ENCODE measurements at regions not wholly inside any gene's neighbourhood (a gene's known extent, or its start where the extent isn't known, plus 50 kb on each side); places are given as distances from the start of the nearest gene placed in this dataset.
"Not testable (repeated sequence)": the region's sequence is repeated elsewhere in the genome, so short reads cannot be mapped to it uniquely, and the experiment has no call there.

- intact Hi-C loops (cut with DNase I): no loop called here
- ATAC-seq: no peak
- no peak for DNase-seq (ENCODE audit: missing footprints)
Observed at GRCh38 chr2:239648607-239649006, 247.8 kb upstream of the HDAC4 start.

- no peak for ATAC-seq
- DNase-seq (ENCODE audit: missing footprints): no peak
- intact Hi-C loops (cut with DNase I): no loop called here
Observed at GRCh38 chr2:239647052-239647819, 246.4 kb upstream of the HDAC4 start.

- ATAC-seq (no peak), DNase-seq (ENCODE audit: missing footprints) (no peak)
- intact Hi-C loops (cut with DNase I): no loop called here
Observed at GRCh38 chr2:239646184-239646583, 245.4 kb upstream of the HDAC4 start.

GRCh38 chr2:239644594-239644993, 243.8 kb upstream of the HDAC4 start:
- DNase-seq (ENCODE audit: missing footprints); intact Hi-C loops (cut with DNase I); ATAC-seq: not testable (repeated sequence)

DNA sequence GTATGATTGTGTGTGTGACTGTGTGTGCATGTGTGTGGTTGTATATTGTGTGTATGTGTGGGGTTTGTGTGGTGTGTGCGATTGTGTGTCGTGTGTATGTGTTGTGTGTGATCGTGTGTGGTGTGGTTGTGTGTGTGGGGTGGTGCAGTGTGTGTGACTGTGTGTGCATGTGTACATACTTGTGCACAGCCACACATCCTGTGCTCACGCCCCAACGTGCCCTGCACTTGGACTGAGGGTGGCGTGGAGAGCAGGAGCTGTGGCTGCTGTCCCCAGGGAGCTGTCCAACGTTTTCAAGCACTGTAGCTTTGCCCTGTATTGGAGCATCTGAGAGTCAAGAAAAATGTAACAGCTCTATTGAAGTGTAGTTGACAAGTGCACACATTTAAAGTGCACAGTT, 243.2 kb upstream of the HDAC4 start:
- ATAC-seq (no peak), DNase-seq (ENCODE audit: missing footprints) (no peak)
- intact Hi-C loops (cut with DNase I): no loop called here

DNA sequence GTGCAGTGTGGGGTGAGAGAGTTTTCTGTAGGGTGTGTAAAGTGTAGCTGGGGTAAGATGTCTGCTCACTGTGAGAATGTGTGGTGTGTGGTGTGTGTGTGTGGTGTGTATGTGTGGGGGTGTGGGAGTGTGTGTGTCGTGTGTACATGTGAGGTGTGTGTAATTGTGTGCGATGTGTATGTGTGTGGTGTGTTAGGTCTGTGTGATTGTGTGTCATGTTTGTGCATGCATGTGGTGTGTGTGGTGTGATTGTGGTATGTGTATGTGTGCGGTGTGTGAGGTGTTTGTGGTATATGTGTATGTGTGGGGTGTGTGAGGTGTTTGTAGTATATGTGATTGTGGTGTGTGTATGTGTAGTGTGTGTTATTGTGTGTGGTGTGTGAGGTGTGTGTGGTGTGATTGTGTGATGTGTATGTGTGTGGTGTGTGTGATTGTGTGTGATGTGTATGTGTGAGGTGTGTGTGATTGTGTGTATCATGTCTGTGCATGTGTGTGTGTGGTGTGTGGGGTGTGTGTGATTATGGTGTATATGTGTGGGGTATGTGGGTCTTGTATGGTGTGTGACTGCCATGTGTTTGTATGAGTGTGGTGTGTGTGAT, 241.7 kb upstream of the HDAC4 start:
- intact Hi-C loops (cut with DNase I): no loop called here
- DNase-seq (ENCODE audit: missing footprints) (no peak), ATAC-seq (no peak)

DNA sequence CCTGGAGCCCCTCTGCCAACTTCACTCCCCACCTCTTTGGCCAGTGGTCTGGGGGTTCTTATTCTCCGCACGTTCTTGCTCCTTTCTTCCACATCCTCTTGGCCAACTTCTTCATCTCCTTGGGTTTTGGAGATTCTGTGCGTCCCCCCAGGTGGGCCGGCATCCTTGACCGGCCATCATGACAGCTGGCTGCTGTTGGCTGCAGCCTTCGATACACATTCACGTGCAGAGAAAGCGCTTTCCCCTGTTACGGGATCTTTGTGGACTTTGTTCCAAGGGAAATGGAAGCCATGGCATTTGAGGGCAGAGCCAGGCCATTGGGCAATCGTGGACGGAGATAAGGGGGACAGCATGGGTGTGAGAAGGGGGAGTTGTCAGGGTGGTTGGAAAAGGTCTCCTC, 241.1 kb upstream of the HDAC4 start:
- ATAC-seq; DNase-seq (ENCODE audit: missing footprints); intact Hi-C loops (cut with DNase I): not testable (repeated sequence)

GRCh38 chr2:239640676-239641578, 240.1 kb upstream of the HDAC4 start:
- no peak for ATAC-seq
- intact Hi-C loops (cut with DNase I): no loop called here
- no peak for DNase-seq (ENCODE audit: missing footprints)

DNA sequence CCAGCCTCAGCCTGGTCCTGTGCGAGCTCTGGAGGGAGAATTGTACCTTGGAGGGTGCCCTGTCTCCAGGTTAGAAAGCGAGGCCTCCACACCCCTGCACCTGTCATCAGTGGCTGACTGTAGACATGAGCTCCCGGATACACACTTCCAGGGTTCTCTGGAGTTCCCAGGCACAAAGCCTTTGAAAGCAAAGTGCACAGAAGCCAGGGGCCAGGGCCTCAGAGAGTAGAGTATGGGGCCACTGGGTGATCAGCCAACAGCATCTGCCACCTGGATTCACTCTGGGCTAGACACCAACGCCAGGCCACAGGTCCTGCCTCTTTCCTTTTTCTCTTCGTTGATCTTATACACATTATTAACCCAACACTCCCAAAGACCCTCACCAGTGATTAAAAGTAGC, 239.4 kb upstream of the HDAC4 start:
- intact Hi-C loops (cut with DNase I): no loop called here
- ATAC-seq: no peak
- no peak for DNase-seq (ENCODE audit: missing footprints)

GRCh38 chr2:239639421-239640185, 238.8 kb upstream of the HDAC4 start:
- intact Hi-C loops (cut with DNase I): no loop called here
- ATAC-seq (no peak), DNase-seq (ENCODE audit: missing footprints) (no peak)

DNA sequence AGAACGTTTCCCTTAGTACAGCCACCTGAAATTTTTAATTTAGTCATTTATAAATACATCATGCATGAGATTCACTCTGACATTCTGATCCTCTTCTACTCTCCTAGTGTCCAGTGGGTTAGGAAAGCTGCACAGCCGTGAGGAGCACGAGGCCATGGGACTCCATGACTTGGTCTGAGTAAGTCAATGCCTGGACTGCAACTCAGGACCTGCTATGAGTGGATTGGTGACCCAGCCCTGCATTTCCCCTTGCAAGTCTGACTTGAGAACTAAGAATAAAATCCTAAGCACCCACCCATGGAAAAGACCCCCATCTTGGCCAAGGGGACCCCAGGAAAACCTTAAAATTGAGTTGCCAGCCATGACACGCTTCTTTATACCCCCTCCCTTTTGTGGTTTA, 237.6 kb upstream of the HDAC4 start:
- no peak for ATAC-seq
- intact Hi-C loops (cut with DNase I): no loop called here
- DNase-seq (ENCODE audit: missing footprints): no peak

GRCh38 chr2:239636808-239637207, 236.0 kb upstream of the HDAC4 start:
- DNase-seq (ENCODE audit: missing footprints) (no peak), ATAC-seq (no peak)
- intact Hi-C loops (cut with DNase I): no loop called here

DNA sequence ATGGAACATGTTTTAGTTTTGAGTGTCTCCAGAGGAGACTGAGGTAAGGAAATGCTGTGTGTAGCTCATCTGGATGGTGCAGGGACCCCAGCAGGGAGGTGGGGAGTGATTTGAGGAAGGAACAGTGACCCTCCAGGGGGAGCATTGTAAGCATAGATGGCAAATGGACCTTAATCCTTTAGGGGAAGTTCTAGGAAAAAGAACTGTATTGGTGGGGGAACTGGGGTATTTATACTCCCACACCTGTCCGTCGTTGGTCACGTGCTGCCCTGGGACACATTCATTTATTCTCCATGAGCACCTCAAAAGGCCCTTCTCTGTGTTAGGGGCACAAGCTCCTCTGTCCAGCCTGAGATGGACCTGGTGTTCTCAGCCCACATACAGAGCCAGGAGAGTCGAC, 233.9 kb upstream of the HDAC4 start:
- intact Hi-C loops (cut with DNase I): no loop called here
- ATAC-seq (no peak), DNase-seq (ENCODE audit: missing footprints) (no peak)

GRCh38 chr2:239630618-239631286, 229.9 kb upstream of the HDAC4 start:
- intact Hi-C loops (cut with DNase I): no loop called here
- ATAC-seq (peak; percentile 60), DNase-seq (ENCODE audit: missing footprints) (no peak)

- ATAC-seq (no peak), DNase-seq (ENCODE audit: missing footprints) (no peak)
- intact Hi-C loops (cut with DNase I): no loop called here
Observed at GRCh38 chr2:239629926-239630617, 229.3 kb upstream of the HDAC4 start.

- DNase-seq (ENCODE audit: missing footprints) (no peak), ATAC-seq (no peak)
- intact Hi-C loops (cut with DNase I): no loop called here
Observed at GRCh38 chr2:239626961-239627592, 226.3 kb upstream of the HDAC4 start.

DNA sequence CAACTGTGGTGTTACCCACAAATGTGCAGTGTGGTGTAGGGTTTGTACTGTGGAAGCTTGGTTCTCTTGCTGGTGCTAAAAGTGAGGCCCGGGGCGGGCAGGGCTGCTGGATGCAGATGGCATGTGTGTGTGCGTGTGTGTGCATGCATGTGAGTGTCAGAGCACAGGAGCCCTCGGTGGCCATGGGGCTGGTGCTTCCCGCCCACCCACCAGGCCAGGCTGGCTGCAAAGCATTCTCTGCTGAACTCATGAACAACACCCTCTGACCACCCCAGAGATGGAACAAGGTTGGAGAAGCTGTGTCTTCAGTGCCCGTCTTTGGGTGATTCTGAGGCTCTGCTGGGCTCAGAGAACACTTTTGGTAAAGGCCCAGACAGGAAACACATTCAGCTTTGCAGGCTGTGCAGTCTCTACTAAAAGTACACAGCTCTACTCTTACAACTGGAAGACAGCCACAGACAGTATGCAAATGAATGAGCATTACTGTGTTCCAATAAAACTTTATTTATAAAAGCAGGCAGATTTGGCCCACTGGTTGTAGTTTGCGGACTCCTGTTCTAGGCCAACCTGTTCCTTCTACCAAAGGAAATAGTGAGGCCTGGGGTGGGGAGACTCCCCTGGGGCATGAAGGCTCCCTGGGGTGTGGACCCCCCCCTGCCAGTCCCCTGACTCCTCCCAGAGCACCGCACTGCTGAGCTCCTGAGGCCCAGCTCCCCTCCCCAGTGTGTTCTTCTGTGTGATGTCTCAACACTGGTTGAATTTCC, 225.3 kb upstream of the HDAC4 start:
- ATAC-seq (no peak), DNase-seq (ENCODE audit: missing footprints) (no peak)
- intact Hi-C loops (cut with DNase I): no loop called here

Measured in Right ventricle myocardium inferior (tissue), 1 donor.